ENCODE measurements at regions not wholly inside any gene's neighbourhood (a gene's known extent, or its start where the extent isn't known, plus 50 kb on each side); places are given as distances from the start of the nearest gene placed in this dataset.
"Not testable (repeated sequence)": the region's sequence is repeated elsewhere in the genome, so short reads cannot be mapped to it uniquely, and the experiment has no call there.

GRCh38 chr9:71282116-71282515 is 160.7 kb upstream of the TRPM3 start:
- TF ChIP-seq CTCF, POLR2A (IDR thresholded peaks at IDR 0.05): not testable (repeated sequence)

Measured in testis (tissue), 2 donors.